KBM-7 (cell line): ENCODE measurements at regions not wholly inside any gene's neighbourhood (a gene's known extent, or its start where the extent isn't known, plus 50 kb on each side); places are given as distances from the start of the nearest gene placed in this dataset.
"Not testable (repeated sequence)": the region's sequence is repeated elsewhere in the genome, so short reads cannot be mapped to it uniquely, and the experiment has no call there.

Experiments used
- DNase-seq: peaks from one replicate; pipeline ENCODE4 v3.0.0-alpha.2; 2015
- in situ Hi-C: fragments of 300-500 bp; cut with MboI; formaldehyde crosslinking; loops from 2 replicates; pipeline ENCODE4 v1.14.3; 2020; ENCODE audit warnings: low sequenced_read_pairs, low pct_unique_long_range_greater_than_20kb, mixed read lengths

DNA sequence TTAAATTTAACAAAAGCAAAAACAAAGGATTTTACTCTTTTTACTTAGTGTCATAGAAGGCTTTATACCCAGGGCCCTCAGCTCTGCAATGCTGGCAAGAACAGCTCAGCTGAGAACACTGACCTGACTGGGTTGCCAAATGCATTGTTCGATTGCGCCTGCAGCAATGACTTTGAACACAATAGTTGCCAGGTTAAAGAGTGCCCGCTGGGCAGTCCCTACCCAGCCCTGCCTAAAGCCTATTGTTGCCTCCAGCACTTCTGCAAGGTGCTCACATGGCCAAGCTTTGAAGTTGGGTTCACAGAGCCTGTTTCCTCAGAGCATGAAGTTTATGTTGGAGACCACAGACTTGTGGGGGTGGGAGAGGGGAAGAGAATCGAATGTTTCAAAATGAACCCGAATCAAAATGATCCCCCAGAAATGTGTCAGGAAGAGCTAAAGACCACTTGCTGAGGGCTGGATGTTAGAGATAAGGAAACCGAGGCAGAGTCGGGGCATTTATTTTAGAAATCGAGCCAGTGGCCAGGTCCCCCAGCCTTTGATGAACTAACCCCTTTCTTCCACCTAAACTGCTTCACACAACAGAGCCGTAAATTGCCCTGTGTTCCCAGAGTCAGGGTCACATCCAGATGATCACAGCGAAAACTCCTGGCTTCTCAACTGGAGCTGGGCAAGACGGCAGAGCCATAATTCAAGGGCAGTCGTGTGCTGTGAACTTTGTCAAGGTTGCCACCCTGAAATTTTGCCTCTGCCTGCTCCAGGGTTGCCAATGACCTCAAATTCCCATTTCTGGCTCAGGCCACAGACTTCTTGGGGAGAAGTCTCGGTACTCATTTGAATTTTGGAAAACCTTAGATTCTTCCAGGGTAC, 55.0 kb downstream of the FOXA2 start:
- in situ Hi-C loops = no loop called here

DNA sequence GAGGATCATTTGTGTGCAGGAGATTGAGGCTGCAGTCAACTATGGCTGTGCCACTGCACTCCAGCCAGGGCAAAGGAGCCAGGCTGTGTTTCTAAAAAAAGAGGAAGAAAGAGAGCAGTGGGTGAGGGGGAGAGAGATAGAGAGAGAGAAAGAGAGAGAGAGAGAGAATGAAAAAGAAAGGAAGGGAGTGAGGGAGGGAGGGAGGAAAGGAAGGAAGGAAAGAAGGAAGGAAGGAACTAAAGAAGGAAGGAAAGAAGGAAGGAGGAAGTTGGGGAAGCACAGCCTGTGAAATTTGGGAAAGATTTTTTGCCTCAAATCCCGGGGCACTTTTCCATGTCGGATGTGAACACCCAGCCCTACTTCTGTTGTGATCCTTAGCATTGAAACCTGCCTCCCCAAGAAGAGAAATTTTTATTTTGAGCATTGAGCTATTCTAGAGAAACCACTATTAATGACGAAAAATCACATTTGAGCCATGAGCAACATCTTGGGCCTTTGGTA, 57.8 kb downstream of the FOXA2 start:
- no peak for DNase-seq
- in situ Hi-C loops = no loop called here

More for the DNA sequence above, 55.0 kb downstream of the FOXA2 start:
- no peak for DNase-seq

- in situ Hi-C loops = no loop called here
- no peak for DNase-seq
These were observed 58.6 kb downstream of the FOXA2 start for GRCh38 chr20:22525821-22526220.

DNA sequence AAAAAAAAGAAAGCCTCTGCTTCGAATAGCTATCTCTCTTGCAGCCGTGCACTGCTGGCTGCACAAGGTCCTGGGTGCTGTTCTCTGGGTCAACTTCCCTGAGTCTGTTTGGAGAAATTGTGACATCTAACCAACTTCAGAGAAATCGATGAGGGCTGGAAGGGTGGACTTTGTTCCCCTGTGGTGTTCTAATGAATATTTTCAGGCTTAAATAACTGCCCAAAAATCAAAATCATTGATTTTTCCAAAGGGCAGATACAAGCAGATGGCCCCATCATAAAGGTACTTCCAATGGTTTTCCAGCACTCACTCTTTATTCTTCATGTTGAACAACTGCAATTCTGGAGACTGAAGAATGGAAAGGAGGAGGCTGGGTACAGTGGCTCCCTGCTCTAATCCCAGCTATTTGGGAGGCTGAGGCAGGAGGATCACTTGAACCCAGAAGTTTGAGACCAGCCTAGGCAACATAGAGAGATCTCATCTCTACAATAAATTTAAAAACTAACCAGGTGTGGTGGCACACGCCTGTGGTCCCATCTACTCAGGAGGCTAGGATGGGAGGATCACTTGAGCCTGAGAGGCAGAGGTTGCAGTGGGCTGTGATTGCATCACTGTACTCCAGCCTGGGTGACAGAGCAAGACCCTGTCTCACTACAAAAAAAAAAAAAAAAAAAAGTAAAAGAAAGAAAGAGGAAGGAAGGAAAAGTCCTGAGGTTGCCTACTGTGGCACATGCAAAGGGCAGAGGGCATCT, 59.1 kb downstream of the FOXA2 start:
- DNase-seq = no peak
- in situ Hi-C loops = no loop called here

GRCh38 chr20:22524393-22525015, 59.9 kb downstream of the FOXA2 start:
- in situ Hi-C loops = no loop called here
- no peak for DNase-seq

DNA sequence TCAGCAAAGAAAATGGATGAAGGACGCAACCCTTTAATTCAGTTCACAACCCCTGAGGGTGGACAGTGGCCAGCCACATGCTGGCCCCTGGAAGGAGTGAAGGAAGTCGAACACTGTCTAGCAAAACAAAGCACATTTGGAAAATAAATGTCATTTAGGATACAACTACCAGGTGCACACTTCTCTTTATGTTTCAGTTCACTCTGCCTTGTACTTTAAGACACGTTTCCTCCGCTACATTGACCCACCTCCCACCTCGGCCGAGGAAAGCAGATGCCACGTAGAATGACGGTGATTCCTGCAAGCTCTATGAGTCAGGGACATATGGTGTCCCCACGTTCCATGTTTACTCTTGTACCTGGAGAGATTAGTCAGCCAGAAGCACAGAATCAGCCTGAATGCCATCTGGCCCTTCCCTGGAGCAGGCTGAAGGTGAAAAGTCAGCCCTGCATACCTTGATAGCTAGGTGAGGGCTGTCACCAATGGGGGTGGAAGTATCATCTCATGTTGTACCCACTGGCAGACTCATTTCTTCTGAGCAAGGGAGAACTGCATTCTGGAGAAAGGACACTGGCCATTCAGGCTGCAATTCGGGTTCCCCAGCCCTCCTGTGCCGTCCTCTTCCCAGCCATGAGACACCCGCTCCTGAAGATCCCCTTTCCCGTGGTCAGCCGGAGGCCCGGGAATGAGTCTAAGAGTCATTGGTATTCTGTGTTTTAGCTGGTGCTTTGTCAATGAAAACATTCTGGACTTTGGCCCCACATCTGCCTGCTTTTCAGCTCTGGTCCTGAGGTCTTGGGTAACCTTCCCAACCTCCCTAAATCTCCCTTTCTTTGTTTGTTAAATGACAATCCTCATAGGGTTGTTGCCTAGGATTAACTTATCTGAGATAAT, 60.6 kb downstream of the FOXA2 start:
- in situ Hi-C loops = no loop called here
- DNase-seq = no peak

- in situ Hi-C loops = no loop called here
- no peak for DNase-seq
These were observed 61.3 kb downstream of the FOXA2 start for GRCh38 chr20:22523128-22523498.

GRCh38 chr20:22522701-22523100, 61.7 kb downstream of the FOXA2 start:
- DNase-seq = no peak
- in situ Hi-C loops = no loop called here

GRCh38 chr20:22521940-22522339, 62.4 kb downstream of the FOXA2 start:
- in situ Hi-C loops, DNase-seq: not testable (repeated sequence)

DNA sequence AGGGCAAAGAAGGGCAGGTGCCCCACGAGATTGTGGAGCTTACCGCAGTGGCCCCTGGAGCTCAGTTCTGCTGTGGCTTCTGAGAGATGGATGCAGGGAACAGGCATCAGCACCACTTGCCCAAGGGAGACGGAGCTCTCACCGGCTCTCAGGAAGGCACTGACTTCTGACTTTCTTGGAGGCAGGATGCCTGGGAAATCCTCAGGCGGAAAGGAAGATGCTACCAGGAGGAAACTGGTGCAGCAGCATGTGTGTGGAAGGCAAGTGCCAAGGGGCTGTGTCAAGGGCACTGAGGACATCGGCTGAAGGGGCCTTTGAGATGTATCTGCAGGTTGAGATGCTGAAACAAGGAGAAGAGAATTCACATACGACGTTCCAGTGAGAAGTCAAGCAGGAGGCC, 64.0 kb downstream of the FOXA2 start:
- in situ Hi-C loops = no loop called here
- DNase-seq = no peak

GRCh38 chr20:22515264-22515663, 69.1 kb downstream of the FOXA2 start:
- no peak for DNase-seq
- in situ Hi-C loops = no loop called here

DNA sequence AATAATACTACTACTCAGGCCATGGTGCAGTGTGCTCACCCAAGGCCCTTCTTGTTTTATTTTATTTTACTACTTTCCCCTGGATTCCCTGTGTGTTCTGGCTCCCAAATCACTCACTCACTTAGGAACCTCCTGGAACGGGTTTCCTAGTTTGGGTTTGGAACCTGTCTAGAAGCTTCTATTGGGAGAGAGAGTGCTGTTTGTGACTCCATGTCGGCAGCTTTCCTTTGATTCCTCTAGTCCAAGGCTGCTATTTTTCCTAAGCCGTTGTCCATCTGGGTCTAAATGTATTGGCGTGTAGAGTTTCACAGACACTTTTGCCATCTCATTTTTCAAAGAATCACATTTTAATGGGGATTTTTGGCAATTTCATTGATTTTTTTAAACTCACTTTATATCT, 70.8 kb downstream of the FOXA2 start:
- in situ Hi-C loops = no loop called here
- DNase-seq = no peak

DNA sequence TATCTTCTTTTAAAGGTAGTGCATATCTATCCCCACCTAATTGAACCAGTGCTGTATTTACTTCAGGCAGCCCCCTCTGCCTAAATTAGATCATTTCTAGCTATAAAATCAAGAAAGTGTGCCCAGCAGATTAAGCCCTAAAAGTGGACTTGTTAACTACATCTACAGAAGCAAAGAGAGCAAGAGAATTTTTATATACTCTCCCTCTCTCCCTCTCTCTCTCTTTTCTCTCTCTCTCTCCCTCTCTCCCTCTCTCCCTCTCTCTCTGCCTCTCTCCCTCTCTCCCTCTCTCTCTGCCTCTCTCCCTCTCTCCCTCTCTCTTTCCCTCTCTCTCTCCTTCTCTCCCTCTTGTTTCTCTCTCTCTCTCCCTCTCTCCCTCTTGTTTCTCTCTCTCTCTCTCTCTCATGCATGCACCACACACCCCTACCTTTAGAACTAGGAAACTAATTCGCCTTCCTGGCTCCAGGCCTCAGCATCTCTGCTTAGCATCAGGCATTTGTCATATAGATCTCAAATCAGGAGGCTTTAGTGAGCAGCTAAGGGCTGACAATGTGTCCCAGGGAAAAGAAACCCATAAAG, 71.4 kb downstream of the FOXA2 start:
- in situ Hi-C loops = no loop called here
- no peak for DNase-seq

DNA sequence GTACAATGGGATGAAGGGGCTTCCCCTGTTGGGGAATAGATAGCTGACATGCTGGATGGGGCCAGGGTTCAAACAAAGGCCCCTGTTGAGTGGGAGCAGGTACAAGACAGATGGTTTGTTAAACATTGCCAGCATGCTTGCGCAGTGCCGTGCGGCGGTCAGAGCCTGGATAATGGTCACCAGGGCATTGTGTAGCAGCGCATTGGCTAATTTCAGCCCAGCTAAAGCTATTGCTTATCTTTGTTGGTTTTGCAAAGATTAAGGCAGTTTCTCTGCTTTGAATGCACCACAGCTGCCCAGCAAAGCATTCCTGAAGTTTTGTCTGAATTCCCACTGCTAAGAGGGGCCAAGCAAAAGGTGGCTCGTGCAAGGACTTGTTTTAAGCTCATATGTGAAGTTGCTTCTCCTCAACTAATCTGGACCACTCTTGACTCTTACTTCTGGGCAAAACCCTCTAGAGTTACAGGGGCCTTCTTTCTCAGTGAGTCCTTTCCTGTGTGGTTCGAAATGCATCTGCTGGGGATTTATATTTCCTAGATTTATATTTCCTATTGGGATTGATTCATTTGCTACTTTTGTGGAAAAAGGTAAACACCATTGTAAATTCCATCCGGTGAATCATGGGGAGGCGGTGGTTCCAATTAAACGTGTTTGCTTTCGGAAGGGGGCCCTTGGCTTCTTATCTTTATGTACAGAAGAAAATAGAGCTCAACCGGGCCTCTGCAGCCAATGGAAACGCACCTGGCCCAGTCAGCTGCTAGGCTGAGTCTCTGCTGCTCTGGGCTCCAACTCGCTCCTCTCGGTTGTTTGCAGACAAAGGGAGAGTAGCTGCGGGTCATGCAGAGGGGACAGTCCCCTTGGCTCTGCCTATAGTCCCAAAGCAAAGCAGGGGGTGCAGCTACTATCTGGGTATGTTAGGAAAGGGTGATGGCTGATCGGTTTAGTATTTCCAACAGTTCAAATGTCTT, 72.1 kb downstream of the FOXA2 start:
- DNase-seq = no peak
- in situ Hi-C loops = no loop called here

DNA sequence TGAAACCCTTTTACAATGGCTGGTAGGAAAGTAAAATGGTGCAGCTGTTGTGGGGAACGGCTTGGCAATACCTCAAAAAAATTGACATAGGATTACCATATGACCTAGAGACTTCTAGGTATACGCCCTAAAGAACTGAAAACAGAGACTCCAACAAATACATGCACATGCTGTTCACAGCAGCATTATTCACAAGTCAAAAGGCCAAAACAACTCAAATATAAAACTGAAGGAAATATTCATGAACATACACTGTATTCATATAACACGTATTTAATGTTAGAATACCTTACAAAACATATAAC, 74.6 kb downstream of the FOXA2 start:
- in situ Hi-C loops = no loop called here
- no peak for DNase-seq

- DNase-seq = no peak
- in situ Hi-C loops = no loop called here
These were observed 75.1 kb downstream of the FOXA2 start for GRCh38 chr20:22509090-22509842.

DNA sequence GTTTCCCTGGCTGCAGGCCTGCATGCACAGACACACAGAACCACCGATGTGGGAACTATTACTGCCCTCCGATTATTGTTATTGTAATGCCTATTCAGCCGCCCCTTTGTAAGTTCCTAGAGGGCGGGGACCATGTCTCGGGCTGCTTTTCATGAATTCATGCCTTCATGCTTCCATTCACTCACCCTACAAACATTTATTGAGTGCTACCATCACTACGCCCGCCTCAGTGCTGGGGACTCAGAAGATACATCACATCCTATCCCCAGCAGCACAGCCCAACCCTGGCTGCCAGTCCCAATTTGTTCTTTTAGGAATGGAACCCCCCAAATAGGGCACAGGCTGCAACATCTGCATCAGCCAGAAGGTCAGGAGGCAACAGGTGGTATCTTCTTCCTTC, 75.9 kb downstream of the FOXA2 start:
- DNase-seq = no peak
- in situ Hi-C loops = no loop called here
